SH-SY5Y (cell line): ENCODE measurements at regions not wholly inside any gene's neighbourhood (a gene's known extent, or its start where the extent isn't known, plus 50 kb on each side); places are given as distances from the start of the nearest gene placed in this dataset.

Experiments used
- GATA2 ChIP-seq: IDR thresholded peaks from 2 replicates; pipeline ENCODE4 v1.6.1; 2011; ENCODE audit warnings: mild to moderate bottlenecking, low read depth, low read length
- GATA3 ChIP-seq: IDR thresholded peaks from 2 replicates; pipeline ENCODE4 v1.6.1; 2011; ENCODE audit warnings: low read depth, mild to moderate bottlenecking, low read length, moderate library complexity

GRCh38 chr2:38129987-38130386, 54.0 kb upstream of the CYP1B1 start:
- TF ChIP-seq GATA2, result no peak
- TF ChIP-seq GATA3, result no peak
